ENCODE measurements at regions not wholly inside any gene's neighbourhood (a gene's known extent, or its start where the extent isn't known, plus 50 kb on each side); places are given as distances from the start of the nearest gene placed in this dataset.

DNA sequence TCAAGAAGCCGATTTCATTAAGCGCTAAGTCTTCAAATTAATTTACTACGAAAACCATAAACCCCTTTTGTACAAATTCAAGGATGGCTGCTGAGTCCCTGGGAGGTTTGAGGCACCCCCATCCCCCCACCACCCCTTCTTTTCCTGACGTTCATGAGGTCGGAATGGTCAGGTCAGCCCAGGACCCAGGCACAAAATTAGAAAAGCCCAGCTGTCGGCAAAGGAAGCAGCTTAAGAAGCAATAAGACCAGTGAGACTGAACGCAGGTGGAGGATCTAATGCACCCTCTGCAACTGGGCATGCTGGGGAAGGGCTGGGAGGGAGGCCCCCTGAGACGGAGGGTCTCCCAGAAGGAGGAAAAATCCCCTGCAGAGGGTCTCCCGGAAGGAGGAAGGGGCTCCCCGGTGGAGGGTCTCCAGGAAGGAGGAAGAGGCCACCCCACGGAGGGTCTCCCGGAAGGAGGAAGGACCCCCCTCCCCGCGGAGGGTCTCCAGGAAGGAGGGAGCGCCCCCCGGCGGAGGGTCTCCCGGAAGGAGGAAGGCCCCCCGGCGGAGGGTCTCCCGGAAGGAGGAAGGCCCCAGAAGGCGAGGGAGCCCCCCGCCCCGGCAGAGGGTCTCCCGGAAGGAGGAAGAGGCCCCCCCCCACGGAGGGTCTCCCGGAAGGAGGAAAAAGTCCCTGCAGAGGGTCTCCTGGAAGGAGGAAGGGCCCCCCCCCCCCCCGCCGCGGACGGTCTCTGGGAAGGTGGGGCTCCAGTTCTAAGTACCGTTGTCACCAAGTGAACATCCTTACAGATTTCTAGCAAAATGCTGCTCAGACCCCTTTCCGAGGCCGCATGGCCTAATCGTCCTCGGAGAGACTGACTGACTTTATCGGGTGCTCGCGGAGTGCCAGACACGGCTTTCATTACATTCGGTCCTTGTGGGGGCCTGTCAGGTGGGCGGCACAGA is 74.4 kb upstream of the FCN1 start (continued):
- TF ChIP-seq EZH2phosphoT487 (IDR thresholded peaks at IDR 0.05; ENCODE audit: borderline replicate concordance) (no peak), ZFX (IDR thresholded peaks at IDR 0.05) (no peak), SP1 (IDR thresholded peaks at IDR 0.05; ENCODE audit: low read depth) (no peak), POLR2A (IDR thresholded peaks at IDR 0.05; ENCODE audit: borderline replicate concordance, extremely low read depth, insufficient read depth, insufficient read length) (no peak), CEBPB (IDR thresholded peaks at IDR 0.05; ENCODE audit: low read depth) (no peak)

DNA sequence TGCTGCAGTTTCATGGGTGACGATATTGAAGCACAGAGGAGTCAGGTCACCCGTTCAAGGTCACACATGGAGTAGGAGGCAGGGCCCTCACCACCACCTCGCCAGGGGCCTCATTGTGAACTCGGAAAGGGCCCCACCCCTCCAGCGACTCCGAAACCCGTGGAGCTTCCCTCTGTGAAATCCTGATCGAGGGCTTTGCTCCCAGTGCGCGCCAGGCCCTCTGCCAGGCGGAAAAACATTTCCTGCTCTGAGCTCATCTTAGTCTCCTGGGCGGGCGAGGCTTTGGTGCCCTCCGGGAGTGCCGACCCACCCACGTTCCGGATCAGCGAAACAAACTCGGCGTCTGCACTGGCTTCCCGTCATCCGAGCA is 75.0 kb upstream of the FCN1 start:
- Histone ChIP-seq H3K27me3 (ENCODE audit: insufficient read depth, low read length) (no peaks in the 10 kb centered on the region; the same call in none of the 2 replicates), H3K4me3 (replicated peaks in 1 of 2; ENCODE audit: low read depth in 1 of 2, low read length in 2 of 2) (no peak overlapping the region), H3K27ac (ENCODE audit: low read depth, low read length) (no peak overlapping the region), H4K20me1 (ENCODE audit: insufficient read depth) (no peaks in the 10 kb centered on the region), H3K9ac (ENCODE audit: low read length) (no peak overlapping the region), H3K4me2 (ENCODE audit: low read length) (no peak overlapping the region), H3K36me3 (ENCODE audit: control insufficient read depth in 1 of 2, insufficient read depth in 2 of 2, low read length in 2 of 2) (no peaks in the 10 kb centered on the region), H3K9me2 (ENCODE audit: insufficient read depth) (no peaks in the 10 kb centered on the region), H3K9me3 (ENCODE audit: control insufficient read depth in 1 of 2, insufficient read depth in 1 of 2, low read depth in 1 of 2, low read length in 2 of 2) (no peaks in the 10 kb centered on the region), H3K79me2 (ENCODE audit: insufficient read depth, low read length) (no peaks in the 10 kb centered on the region), H3K4me1 (ENCODE audit: control insufficient read depth in 1 of 2, insufficient read depth in 2 of 2, low read length in 2 of 2) (no peaks in the 10 kb centered on the region), H2AFZ (ENCODE audit: low read depth, low read length, poor library complexity, severe bottlenecking) (no peak overlapping the region)
- POLR2A ChIA-PET, result no interaction called here
- no peak for ATAC-seq
- no peak for DNase-seq (ENCODE audit: low read depth, low spot score)
- no TSS peak for BruUV-seq (replicated peaks)
- no peak for TF ChIP-seq ZFX (IDR thresholded peaks at IDR 0.05)
- TF ChIP-seq FOSL1 (IDR thresholded peaks at IDR 0.05; ENCODE audit: low read depth), result no peak
- TF ChIP-seq POLR2A (IDR thresholded peaks at IDR 0.05; ENCODE audit: borderline replicate concordance, extremely low read depth, insufficient read depth, insufficient read length), result no peak
- TF ChIP-seq SRF (IDR thresholded peaks at IDR 0.05; ENCODE audit: low read depth), result no peak
- TF ChIP-seq ZNF274 (IDR thresholded peaks at IDR 0.05; ENCODE audit: low read depth, low read length), result no peak
- no peak for TF ChIP-seq RAD21 (IDR thresholded peaks at IDR 0.05; ENCODE audit: low read depth)
- no peak for TF ChIP-seq JUND (IDR thresholded peaks at IDR 0.05)
- no peak for TF ChIP-seq CBX3 (IDR thresholded peaks at IDR 0.05; ENCODE audit: low read depth)
- TF ChIP-seq, protein P1, sequence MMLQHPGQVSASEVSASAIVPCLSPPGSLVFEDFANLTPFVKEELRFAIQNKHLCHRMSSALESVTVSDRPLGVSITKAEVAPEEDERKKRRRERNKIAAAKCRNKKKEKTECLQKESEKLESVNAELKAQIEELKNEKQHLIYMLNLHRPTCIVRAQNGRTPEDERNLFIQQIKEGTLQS (IDR thresholded peaks at IDR 0.05), result no peak
- TF ChIP-seq TCF7L2 (IDR thresholded peaks at IDR 0.05; ENCODE audit: borderline replicate concordance, extremely low read depth, insufficient read depth, insufficient read length), result no peak
- no peak for TF ChIP-seq CEBPB (IDR thresholded peaks at IDR 0.05; ENCODE audit: low read depth)
- TF ChIP-seq POLR2AphosphoS5 (IDR thresholded peaks at IDR 0.05; ENCODE audit: low read depth, low read length), result no peak
- TF ChIP-seq, protein P2, sequence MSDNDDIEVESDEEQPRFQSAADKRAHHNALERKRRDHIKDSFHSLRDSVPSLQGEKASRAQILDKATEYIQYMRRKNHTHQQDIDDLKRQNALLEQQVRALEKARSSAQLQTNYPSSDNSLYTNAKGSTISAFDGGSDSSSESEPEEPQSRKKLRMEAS (IDR thresholded peaks at IDR 0.05), result no peak
- TF ChIP-seq EZH2phosphoT487 (IDR thresholded peaks at IDR 0.05; ENCODE audit: borderline replicate concordance), result no peak
- TF ChIP-seq, protein P3, sequence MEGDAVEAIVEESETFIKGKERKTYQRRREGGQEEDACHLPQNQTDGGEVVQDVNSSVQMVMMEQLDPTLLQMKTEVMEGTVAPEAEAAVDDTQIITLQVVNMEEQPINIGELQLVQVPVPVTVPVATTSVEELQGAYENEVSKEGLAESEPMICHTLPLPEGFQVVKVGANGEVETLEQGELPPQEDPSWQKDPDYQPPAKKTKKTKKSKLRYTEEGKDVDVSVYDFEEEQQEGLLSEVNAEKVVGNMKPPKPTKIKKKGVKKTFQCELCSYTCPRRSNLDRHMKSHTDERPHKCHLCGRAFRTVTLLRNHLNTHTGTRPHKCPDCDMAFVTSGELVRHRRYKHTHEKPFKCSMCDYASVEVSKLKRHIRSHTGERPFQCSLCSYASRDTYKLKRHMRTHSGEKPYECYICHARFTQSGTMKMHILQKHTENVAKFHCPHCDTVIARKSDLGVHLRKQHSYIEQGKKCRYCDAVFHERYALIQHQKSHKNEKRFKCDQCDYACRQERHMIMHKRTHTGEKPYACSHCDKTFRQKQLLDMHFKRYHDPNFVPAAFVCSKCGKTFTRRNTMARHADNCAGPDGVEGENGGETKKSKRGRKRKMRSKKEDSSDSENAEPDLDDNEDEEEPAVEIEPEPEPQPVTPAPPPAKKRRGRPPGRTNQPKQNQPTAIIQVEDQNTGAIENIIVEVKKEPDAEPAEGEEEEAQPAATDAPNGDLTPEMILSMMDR (IDR thresholded peaks at IDR 0.05 in 2 of 3, conservative IDR thresholded peaks at IDR 0.05 in 1 of 3; ENCODE audit: borderline replicate concordance in 1 of 3, insufficient read depth in 1 of 3, low read depth in 2 of 3, low read length in 2 of 3), result no peak
- no peak for TF ChIP-seq YY1 (IDR thresholded peaks at IDR 0.05; ENCODE audit: extremely low read depth, insufficient replicate concordance, low read depth, low read length)
- TF ChIP-seq, protein P4, sequence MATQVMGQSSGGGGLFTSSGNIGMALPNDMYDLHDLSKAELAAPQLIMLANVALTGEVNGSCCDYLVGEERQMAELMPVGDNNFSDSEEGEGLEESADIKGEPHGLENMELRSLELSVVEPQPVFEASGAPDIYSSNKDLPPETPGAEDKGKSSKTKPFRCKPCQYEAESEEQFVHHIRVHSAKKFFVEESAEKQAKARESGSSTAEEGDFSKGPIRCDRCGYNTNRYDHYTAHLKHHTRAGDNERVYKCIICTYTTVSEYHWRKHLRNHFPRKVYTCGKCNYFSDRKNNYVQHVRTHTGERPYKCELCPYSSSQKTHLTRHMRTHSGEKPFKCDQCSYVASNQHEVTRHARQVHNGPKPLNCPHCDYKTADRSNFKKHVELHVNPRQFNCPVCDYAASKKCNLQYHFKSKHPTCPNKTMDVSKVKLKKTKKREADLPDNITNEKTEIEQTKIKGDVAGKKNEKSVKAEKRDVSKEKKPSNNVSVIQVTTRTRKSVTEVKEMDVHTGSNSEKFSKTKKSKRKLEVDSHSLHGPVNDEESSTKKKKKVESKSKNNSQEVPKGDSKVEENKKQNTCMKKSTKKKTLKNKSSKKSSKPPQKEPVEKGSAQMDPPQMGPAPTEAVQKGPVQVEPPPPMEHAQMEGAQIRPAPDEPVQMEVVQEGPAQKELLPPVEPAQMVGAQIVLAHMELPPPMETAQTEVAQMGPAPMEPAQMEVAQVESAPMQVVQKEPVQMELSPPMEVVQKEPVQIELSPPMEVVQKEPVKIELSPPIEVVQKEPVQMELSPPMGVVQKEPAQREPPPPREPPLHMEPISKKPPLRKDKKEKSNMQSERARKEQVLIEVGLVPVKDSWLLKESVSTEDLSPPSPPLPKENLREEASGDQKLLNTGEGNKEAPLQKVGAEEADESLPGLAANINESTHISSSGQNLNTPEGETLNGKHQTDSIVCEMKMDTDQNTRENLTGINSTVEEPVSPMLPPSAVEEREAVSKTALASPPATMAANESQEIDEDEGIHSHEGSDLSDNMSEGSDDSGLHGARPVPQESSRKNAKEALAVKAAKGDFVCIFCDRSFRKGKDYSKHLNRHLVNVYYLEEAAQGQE (IDR thresholded peaks at IDR 0.05; ENCODE audit: low read depth), result no peak
- RAD21 ChIA-PET (ENCODE audit: low non-redundant PET in 1 of 2, low total read pairs in 2 of 2, uncharacterized antibody in 2 of 2, unreplicated experiment in 2 of 2), result no interaction called here
- CTCF ChIA-PET, result no interaction called here
- intact Hi-C loops (cut with micrococcal nuclease), result no loop called here

Measured in HCT116 (cell line).